Panc1 (cell line): ENCODE measurements at regions not wholly inside any gene's neighbourhood (a gene's known extent, or its start where the extent isn't known, plus 50 kb on each side); places are given as distances from the start of the nearest gene placed in this dataset.

Experiments used
- ATAC-seq: fragments of 200-7000 bp; cut with Tn5 transposase; 2 replicates; pipeline ENCODE4 v1.9.1; 2020; ENCODE audit warnings: mild to moderate bottlenecking, moderate library complexity
- BruUV-seq: library from RNA; stranded (reverse); fragments of 400-500 nt; replicated peaks from 2 replicates; lab custom pipeline; 2021; lab: Mats Ljungman, UMichigan
- CTCF ChIA-PET: fragments of 300-600 bp; sonication (Branson Sonifier 250); formaldehyde crosslinking; loops from one replicate; lab custom pipeline; 2022; ENCODE audit warnings: antibody characterized with exemption; lab: Charles Lee
- POLR2A ChIA-PET: fragments of 300-600 bp; sonication (Branson Sonifier 250); formaldehyde crosslinking; loops from one replicate; lab custom pipeline; 2022; ENCODE audit warnings: antibody characterized with exemption; lab: Charles Lee
- DNase-seq: peaks from one replicate; pipeline ENCODE4 v3.0.0-alpha.2; 2010; ENCODE audit warnings: low read depth, low spot score
- H3K27ac ChIP-seq: 2 replicates; pipeline ENCODE4 v1.5.1; 2011; ENCODE audit warnings: mild to moderate bottlenecking, low read length, inconsistent platforms
- H3K27me3 ChIP-seq: fragments of 200-500 bp; sonication (Bioruptor generic); 2 replicates; pipeline ENCODE4 v1.6.0; 2014; ENCODE audit warnings: low read length, inconsistent platforms; ENCODE audit not compliant: control insufficient read depth, insufficient read depth
- H3K36me3 ChIP-seq: fragments of 200-500 bp; sonication (Bioruptor generic); 2 replicates; pipeline ENCODE4 v1.5.1; 2014; ENCODE audit warnings: inconsistent platforms, mild to moderate bottlenecking, low read length, moderate library complexity; ENCODE audit not compliant: control insufficient read depth, insufficient read depth
- H3K4me1 ChIP-seq: 2 replicates; pipeline ENCODE4 v1.5.1; 2011; ENCODE audit warnings: inconsistent platforms, mild to moderate bottlenecking, low read length, moderate library complexity; ENCODE audit not compliant: control insufficient read depth, insufficient read depth
- H3K4me3 ChIP-seq, 2 experiments: 2 replicates each; pipeline ENCODE4 v1.5.1; 2011 to 2012; ENCODE audit warnings: low read depth in 2 of 2, low read length in 2 of 2, mild to moderate bottlenecking in 2 of 2, inconsistent platforms in 1 of 2, moderate library complexity in 1 of 2
- H3K9me3 ChIP-seq: fragments of 200-500 bp; sonication (Bioruptor generic); 2 replicates; pipeline ENCODE4 v1.5.1; 2014; ENCODE audit warnings: low read depth, mild to moderate bottlenecking, inconsistent platforms, low read length, moderate library complexity; ENCODE audit not compliant: control insufficient read depth, insufficient read depth
- POLR2AphosphoS5 ChIP-seq: IDR thresholded peaks from 2 replicates; pipeline ENCODE4 v1.6.1; 2012; ENCODE audit warnings: mild to moderate bottlenecking, low read depth, low read length, moderate library complexity
- SIN3A ChIP-seq: IDR thresholded peaks from 2 replicates; pipeline ENCODE4 v1.6.1; 2012; ENCODE audit warnings: low read depth, mild to moderate bottlenecking, low read length, moderate library complexity, borderline replicate concordance; ENCODE audit not compliant: insufficient read depth
- TCF7L2 ChIP-seq: IDR thresholded peaks from 2 replicates; pipeline ENCODE4 v1.6.1; 2011; ENCODE audit warnings: mild to moderate bottlenecking, low read depth, low read length, inconsistent platforms
- in situ Hi-C: cut with HindIII; loops from 2 replicates; pipeline ENCODE4 v1.10.0; 2016; ENCODE audit warnings: low sequenced_read_pairs, low pct_unique_long_range_greater_than_20kb
- intact Hi-C: fragments of 100-400 bp; cut with micrococcal nuclease; formaldehyde crosslinking; loops from one replicate; pipeline ENCODE4 v1.10.0; 2022; ENCODE audit not compliant: unreplicated experiment
- TF ChIP-seq, protein P1 (sequence below), 2 experiments: IDR thresholded peaks; 2 replicates each; pipeline ENCODE4 v1.6.1; 2011 to 2012; ENCODE audit warnings: low read depth in 2 of 2, control low read depth in 1 of 2, low read length in 1 of 2, mild to moderate bottlenecking in 1 of 2, moderate library complexity in 1 of 2; ENCODE audit not compliant: insufficient read depth in 1 of 2
- TF ChIP-seq, protein P2 (sequence below): fragments of 450-650 bp; IDR thresholded peaks from 2 replicates; pipeline ENCODE4 v1.5.1; 2017; ENCODE audit warnings: mild to moderate bottlenecking

DNA sequence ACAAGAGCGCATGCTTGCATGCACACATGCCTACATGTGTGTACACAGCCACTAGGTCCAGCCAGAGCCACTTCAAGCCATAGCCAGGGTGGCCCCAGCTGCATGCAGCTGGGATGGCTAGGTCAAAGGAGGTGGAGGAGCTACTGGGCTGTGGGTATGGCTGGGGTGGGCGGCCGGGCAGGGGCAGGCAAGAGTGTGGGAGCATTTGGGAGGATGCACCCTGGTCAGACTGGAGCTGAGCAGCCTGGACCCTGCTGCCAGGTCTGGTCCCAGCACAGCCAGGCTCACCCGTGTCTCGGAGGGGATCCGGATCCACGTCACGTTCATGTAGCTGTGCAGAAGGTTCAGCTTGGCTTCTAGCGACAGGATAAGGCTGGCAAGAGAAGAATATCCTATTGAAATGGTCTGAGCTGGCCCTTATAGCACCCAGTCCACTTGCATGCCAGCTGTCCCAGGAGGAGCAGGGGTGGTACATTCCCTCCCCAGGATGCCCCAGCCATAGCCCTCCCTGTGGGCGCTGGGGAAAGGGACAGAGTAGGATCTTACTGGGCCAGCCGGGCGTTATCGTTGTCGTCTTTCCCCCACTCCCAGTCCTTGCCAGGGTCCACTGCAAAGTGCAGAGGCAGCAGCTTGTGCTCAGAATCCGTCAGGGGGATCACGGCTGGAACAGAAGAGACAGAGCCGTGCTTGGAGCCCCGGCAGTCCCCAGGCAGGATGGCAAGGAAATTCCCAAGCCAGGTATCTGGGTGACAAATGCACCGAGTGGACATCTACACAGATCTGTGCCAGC, 160.5 kb downstream of the KLF13 start:
- no peak for ATAC-seq
- POLR2A ChIA-PET: no interaction called here

DNA sequence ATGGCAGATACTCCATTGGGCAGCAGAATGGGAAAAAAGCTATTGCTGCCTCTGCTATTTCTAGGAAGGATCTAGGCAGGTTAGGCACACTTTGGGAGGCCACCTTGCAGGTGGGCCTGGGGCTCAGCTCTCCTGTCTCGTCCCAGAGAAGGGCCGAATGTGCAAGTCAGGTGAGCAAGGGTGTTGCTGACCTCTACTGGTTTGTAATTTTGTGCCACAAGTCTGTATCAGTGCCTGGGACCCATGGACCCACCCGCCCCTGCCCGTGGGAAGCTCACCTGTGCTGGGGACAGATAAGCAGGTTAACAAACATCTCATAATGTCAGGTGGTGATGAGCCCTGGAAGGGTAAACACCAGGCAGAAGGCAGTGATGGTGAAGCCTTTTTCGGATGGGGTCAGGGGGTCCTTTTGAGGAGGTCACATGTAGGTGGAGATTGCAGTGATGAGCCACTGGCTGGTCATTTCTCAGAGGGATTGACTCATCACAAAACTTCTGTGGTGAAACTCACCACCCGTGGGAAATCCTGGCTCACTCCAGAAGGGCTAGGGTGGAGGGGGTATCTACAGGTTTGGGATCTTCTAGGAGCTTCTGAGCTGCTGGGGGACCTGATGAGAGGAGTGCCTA, 161.3 kb downstream of the KLF13 start:
- H3K4me3 ChIP-seq: no peak overlapping the region
- no peak for TF ChIP-seq TCF7L2
- no peak for TF ChIP-seq SIN3A
- no peak for TF ChIP-seq POLR2AphosphoS5
- TF ChIP-seq, protein P1, sequence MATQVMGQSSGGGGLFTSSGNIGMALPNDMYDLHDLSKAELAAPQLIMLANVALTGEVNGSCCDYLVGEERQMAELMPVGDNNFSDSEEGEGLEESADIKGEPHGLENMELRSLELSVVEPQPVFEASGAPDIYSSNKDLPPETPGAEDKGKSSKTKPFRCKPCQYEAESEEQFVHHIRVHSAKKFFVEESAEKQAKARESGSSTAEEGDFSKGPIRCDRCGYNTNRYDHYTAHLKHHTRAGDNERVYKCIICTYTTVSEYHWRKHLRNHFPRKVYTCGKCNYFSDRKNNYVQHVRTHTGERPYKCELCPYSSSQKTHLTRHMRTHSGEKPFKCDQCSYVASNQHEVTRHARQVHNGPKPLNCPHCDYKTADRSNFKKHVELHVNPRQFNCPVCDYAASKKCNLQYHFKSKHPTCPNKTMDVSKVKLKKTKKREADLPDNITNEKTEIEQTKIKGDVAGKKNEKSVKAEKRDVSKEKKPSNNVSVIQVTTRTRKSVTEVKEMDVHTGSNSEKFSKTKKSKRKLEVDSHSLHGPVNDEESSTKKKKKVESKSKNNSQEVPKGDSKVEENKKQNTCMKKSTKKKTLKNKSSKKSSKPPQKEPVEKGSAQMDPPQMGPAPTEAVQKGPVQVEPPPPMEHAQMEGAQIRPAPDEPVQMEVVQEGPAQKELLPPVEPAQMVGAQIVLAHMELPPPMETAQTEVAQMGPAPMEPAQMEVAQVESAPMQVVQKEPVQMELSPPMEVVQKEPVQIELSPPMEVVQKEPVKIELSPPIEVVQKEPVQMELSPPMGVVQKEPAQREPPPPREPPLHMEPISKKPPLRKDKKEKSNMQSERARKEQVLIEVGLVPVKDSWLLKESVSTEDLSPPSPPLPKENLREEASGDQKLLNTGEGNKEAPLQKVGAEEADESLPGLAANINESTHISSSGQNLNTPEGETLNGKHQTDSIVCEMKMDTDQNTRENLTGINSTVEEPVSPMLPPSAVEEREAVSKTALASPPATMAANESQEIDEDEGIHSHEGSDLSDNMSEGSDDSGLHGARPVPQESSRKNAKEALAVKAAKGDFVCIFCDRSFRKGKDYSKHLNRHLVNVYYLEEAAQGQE (IDR thresholded peaks at IDR 0.05; ENCODE audit: insufficient read depth in 1 of 2, low read depth in 2 of 2, low read length in 1 of 2): no peak
- TF ChIP-seq, protein P2, sequence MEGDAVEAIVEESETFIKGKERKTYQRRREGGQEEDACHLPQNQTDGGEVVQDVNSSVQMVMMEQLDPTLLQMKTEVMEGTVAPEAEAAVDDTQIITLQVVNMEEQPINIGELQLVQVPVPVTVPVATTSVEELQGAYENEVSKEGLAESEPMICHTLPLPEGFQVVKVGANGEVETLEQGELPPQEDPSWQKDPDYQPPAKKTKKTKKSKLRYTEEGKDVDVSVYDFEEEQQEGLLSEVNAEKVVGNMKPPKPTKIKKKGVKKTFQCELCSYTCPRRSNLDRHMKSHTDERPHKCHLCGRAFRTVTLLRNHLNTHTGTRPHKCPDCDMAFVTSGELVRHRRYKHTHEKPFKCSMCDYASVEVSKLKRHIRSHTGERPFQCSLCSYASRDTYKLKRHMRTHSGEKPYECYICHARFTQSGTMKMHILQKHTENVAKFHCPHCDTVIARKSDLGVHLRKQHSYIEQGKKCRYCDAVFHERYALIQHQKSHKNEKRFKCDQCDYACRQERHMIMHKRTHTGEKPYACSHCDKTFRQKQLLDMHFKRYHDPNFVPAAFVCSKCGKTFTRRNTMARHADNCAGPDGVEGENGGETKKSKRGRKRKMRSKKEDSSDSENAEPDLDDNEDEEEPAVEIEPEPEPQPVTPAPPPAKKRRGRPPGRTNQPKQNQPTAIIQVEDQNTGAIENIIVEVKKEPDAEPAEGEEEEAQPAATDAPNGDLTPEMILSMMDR: no peak
- BruUV-seq: no TSS peak
- peaks cover 5% of the 10 kb centered on the region; the same call in 1 of the 2 replicates for H3K9me3 ChIP-seq
- in situ Hi-C loops (no loop called here), intact Hi-C loops (loop anchor here (2.0 kb wide), 1 partner anchor 49 kb away; no protein-coding TSS in a partner anchor)
- DNase-seq (no peak), ATAC-seq (no peak)
- CTCF ChIA-PET: interaction anchor here (0.5 to 1.7 kb wide), 8 partner anchors 48 to 499 kb away, joined by 3 to 7 read pairs (median 4); no protein-coding TSS in a partner anchor
- no peaks in the 10 kb centered on the region; the same call in none of the 2 replicates for H3K27me3 ChIP-seq
- H3K4me1 ChIP-seq: no peaks in the 10 kb centered on the region; the same call in 1 of the 2 replicates
- POLR2A ChIA-PET: no interaction called here
- H3K36me3 ChIP-seq: no peaks in the 10 kb centered on the region
- H3K27ac ChIP-seq: no peak overlapping the region

More for the DNA sequence above, 160.5 kb downstream of the KLF13 start:
- H3K27me3 ChIP-seq: no peaks in the 10 kb centered on the region; the same call in none of the 2 replicates
- peaks cover 5% of the 10 kb centered on the region; the same call in 1 of the 2 replicates for H3K9me3 ChIP-seq
- TF ChIP-seq, protein P2: no peak
- no peak for TF ChIP-seq SIN3A
- no peak for TF ChIP-seq TCF7L2
- TF ChIP-seq, protein P1 (IDR thresholded peaks at IDR 0.05; ENCODE audit: insufficient read depth in 1 of 2, low read depth in 2 of 2, low read length in 1 of 2): no peak
- no peak for TF ChIP-seq POLR2AphosphoS5
- no TSS peak for BruUV-seq
- DNase-seq: no peak
- intact Hi-C loops (no loop called here), in situ Hi-C loops (no loop called here)
- H3K27ac ChIP-seq: no peak overlapping the region
- no peak overlapping the region for H3K4me3 ChIP-seq
- H3K4me1 ChIP-seq: no peaks in the 10 kb centered on the region; the same call in 1 of the 2 replicates
- H3K36me3 ChIP-seq: no peaks in the 10 kb centered on the region
- CTCF ChIA-PET: interaction anchor here (0.6 kb wide), 1 partner anchor 282 kb away, joined by 8 read pairs; no protein-coding TSS in a partner anchor
